SK-N-SH (cell line): ENCODE measurements at regions not wholly inside any gene's neighbourhood (a gene's known extent, or its start where the extent isn't known, plus 50 kb on each side); places are given as distances from the start of the nearest gene placed in this dataset.

Experiments used
- CTCF ChIA-PET: fragments of 300-600, 350-600 bp; formaldehyde crosslinking; extraction: SDS; loops from one replicate; lab custom pipeline; 2021; lab: Yijun Ruan, JAX
- POLR2A ChIA-PET: fragments of 350-600 bp; sonication (Branson Sonifier 250); formaldehyde crosslinking; extraction: SDS; loops from one replicate; lab custom pipeline; 2020; ENCODE audit warnings: antibody characterized with exemption, inconsistent platforms; lab: Yijun Ruan, JAX
- DNase-seq: peaks from one replicate; pipeline ENCODE4 v3.0.0; 2012
- H2AFZ ChIP-seq: fragments of 200-600 bp; sonication (generic); 2 replicates; pipeline ENCODE4 v1.8.1; 2016; ENCODE audit warnings: antibody characterized with exemption, mild to moderate bottlenecking, low read depth
- H3F3A ChIP-seq: fragments of 200-600 bp; sonication (generic); replicated peaks from 2 replicates; pipeline ENCODE3; 2016; ENCODE audit warnings: antibody characterized with exemption, mild to moderate bottlenecking; ENCODE audit not compliant: insufficient read depth
- H3K27ac ChIP-seq, 2 experiments: fragments of 200-500 bp in 1 of 2; fragments of 200-600 bp in 1 of 2; sonication (Bioruptor generic) in 1 of 2; sonication (generic), shearing (Covaris generic) in 1 of 2; 2 replicates each; pipeline versions ENCODE4 v1.5.1 to v1.6.1; 2014 to 2016; ENCODE audit warnings: low read depth in 2 of 2, inconsistent platforms in 1 of 2, low read length in 1 of 2, mild to moderate bottlenecking in 1 of 2, mixed read lengths in 1 of 2
- H3K27me3 ChIP-seq: fragments of 200-600 bp; sonication (generic), shearing (Covaris generic); 2 replicates; pipeline ENCODE4 v1.6.1; 2016; ENCODE audit warnings: mixed run types; ENCODE audit not compliant: insufficient read depth
- H3K36me3 ChIP-seq, 2 experiments: fragments of 200-500 bp in 1 of 2; fragments of 200-600 bp in 1 of 2; sonication (Bioruptor generic) in 1 of 2; sonication (generic) in 1 of 2; replicated peaks in 1 of 2; 2 replicates each; pipeline versions ENCODE3 to v1.5.1; 2014 to 2016; ENCODE audit warnings: low read length in 1 of 2, mild to moderate bottlenecking in 1 of 2; ENCODE audit not compliant: insufficient read depth in 2 of 2, control insufficient read depth in 1 of 2
- H3K4me1 ChIP-seq, 2 experiments: fragments of 200-500 bp in 1 of 2; fragments of 200-600 bp in 1 of 2; sonication (Bioruptor generic) in 1 of 2; sonication (generic), shearing (Covaris generic) in 1 of 2; 2 replicates each; pipeline versions ENCODE4 v1.5.1 to v1.6.1; 2014 to 2016; ENCODE audit warnings: low read depth in 1 of 2, low read length in 1 of 2, mixed run types in 1 of 2; ENCODE audit not compliant: insufficient read depth in 2 of 2, control insufficient read depth in 1 of 2
- H3K4me2 ChIP-seq: fragments of 200-600 bp; sonication (generic), shearing (Covaris generic); 2 replicates; pipeline ENCODE4 v1.6.1; 2017; ENCODE audit warnings: mixed run types
- H3K4me3 ChIP-seq, 2 experiments: fragments of 200-500 bp in 1 of 2; fragments of 200-600 bp in 1 of 2; sonication (Bioruptor generic) in 1 of 2; sonication (generic), shearing (Covaris generic) in 1 of 2; 2 replicates each; pipeline versions ENCODE4 v1.5.1 to v1.8.1; 2014 to 2016; ENCODE audit warnings: low read depth in 2 of 2, inconsistent platforms in 1 of 2, low read length in 1 of 2, mild to moderate bottlenecking in 1 of 2, mixed read lengths in 1 of 2, moderate library complexity in 1 of 2
- H3K79me2 ChIP-seq: fragments of 200-600 bp; sonication (generic); 2 replicates; pipeline ENCODE4 v1.8.1; 2017; ENCODE audit warnings: mild to moderate bottlenecking; ENCODE audit not compliant: insufficient read depth
- H3K9ac ChIP-seq: fragments of 200-600 bp; sonication (generic); 2 replicates; pipeline ENCODE4 v1.6.1; 2017; ENCODE audit warnings: mixed run types
- H3K9me2 ChIP-seq: fragments of 200-600 bp; sonication (generic); 2 replicates; pipeline ENCODE4 v1.6.1; 2017; ENCODE audit warnings: mixed run types
- H3K9me3 ChIP-seq: fragments of 200-600 bp; sonication (generic); 2 replicates; pipeline ENCODE4 v1.6.1; 2017; ENCODE audit warnings: mixed run types, mild to moderate bottlenecking, moderate library complexity
- H4K20me1 ChIP-seq: fragments of 200-600 bp; sonication (generic); 2 replicates; pipeline ENCODE4 v1.6.1; 2017; ENCODE audit warnings: mild to moderate bottlenecking, mixed run types; ENCODE audit not compliant: insufficient read depth
- CTCF ChIP-seq: fragments of 200-600 bp; sonication (generic); IDR thresholded peaks from 2 replicates; pipeline ENCODE4 v1.6.1; 2017; ENCODE audit warnings: antibody characterized with exemption, mild to moderate bottlenecking, moderate library complexity
- ELF1 ChIP-seq: IDR thresholded peaks from 2 replicates; pipeline ENCODE4 v1.4.0; 2012
- EP300 ChIP-seq, 2 experiments: IDR thresholded peaks; 2 replicates each; pipeline versions ENCODE4 v1.4.0 to v1.6.1; 2012; ENCODE audit warnings: borderline replicate concordance in 1 of 2, low read depth in 1 of 2, low read length in 1 of 2
- EZH2phosphoT487 ChIP-seq: fragments of 200-600 bp; sonication (generic); IDR thresholded peaks from 2 replicates; pipeline ENCODE4 v1.6.1; 2017; ENCODE audit warnings: low read depth, mixed run types, mild to moderate bottlenecking, antibody characterized with exemption, moderate library complexity, borderline replicate concordance
- FOSL2 ChIP-seq: IDR thresholded peaks from 2 replicates; pipeline ENCODE4 v1.4.0; 2012; ENCODE audit warnings: low read depth, mild to moderate bottlenecking, moderate library complexity, borderline replicate concordance
- GABPA ChIP-seq: IDR thresholded peaks from 2 replicates; pipeline ENCODE4 v1.4.0; 2012; ENCODE audit warnings: low read depth, mild to moderate bottlenecking
- MAX ChIP-seq: IDR thresholded peaks from 2 replicates; pipeline ENCODE4 v1.4.0; 2012; ENCODE audit warnings: low read depth
- MXI1 ChIP-seq: IDR thresholded peaks from 2 replicates; pipeline ENCODE4 v1.6.1; 2012; ENCODE audit warnings: mild to moderate bottlenecking, low read depth, low read length, improper control_type of control experiment
- NFIC ChIP-seq: IDR thresholded peaks from 2 replicates; pipeline ENCODE4 v1.4.0; 2012; ENCODE audit warnings: borderline replicate concordance
- PBX3 ChIP-seq: IDR thresholded peaks from 2 replicates; pipeline ENCODE4; 2012
- RAD21 ChIP-seq: IDR thresholded peaks from 2 replicates; pipeline ENCODE4 v1.6.1; 2012; ENCODE audit warnings: mild to moderate bottlenecking, low read length
- RCOR1 ChIP-seq: fragments of 150-350 bp; IDR thresholded peaks from 2 replicates; pipeline ENCODE4 v1.6.1; 2017; ENCODE audit warnings: antibody characterized with exemption, low read length
- REST ChIP-seq: IDR thresholded peaks from 2 replicates; pipeline ENCODE4 v1.6.1; 2012; ENCODE audit warnings: mild to moderate bottlenecking, low read depth, low read length, moderate library complexity
- RXRA ChIP-seq: IDR thresholded peaks from 2 replicates; pipeline ENCODE4 v1.4.0; 2012; ENCODE audit warnings: low read depth, mild to moderate bottlenecking, borderline replicate concordance
- SIN3A ChIP-seq: IDR thresholded peaks from 2 replicates; pipeline ENCODE4 v1.6.1; 2012; ENCODE audit warnings: low read depth, mild to moderate bottlenecking, low read length, moderate library complexity, borderline replicate concordance
- SMC3 ChIP-seq: IDR thresholded peaks from 2 replicates; pipeline ENCODE4 v1.6.1; 2012; ENCODE audit warnings: low read depth, low read length, improper control_type of control experiment
- TAF1 ChIP-seq: IDR thresholded peaks from 2 replicates; pipeline ENCODE4 v1.6.1; 2012; ENCODE audit warnings: low read depth, mild to moderate bottlenecking, low read length, moderate library complexity, borderline replicate concordance
- TCF12 ChIP-seq: IDR thresholded peaks from 2 replicates; pipeline ENCODE4 v1.4.0; 2012
- TEAD4 ChIP-seq: IDR thresholded peaks from 2 replicates; pipeline ENCODE4 v1.4.0; 2012; ENCODE audit warnings: mild to moderate bottlenecking, borderline replicate concordance; ENCODE audit not compliant: insufficient read depth
- USF2 ChIP-seq: fragments of 150-350 bp; IDR thresholded peaks from 2 replicates; pipeline ENCODE4 v1.6.1; 2017; ENCODE audit warnings: antibody characterized with exemption, low read length, low read depth, borderline replicate concordance
- WGBS: methylation state at CpG from one replicate; pipeline ENCODE4 v1.1.6; 2017; ENCODE audit warnings: low lambda C conversion rate; 5-methylcytosine and 5-hydroxymethylcytosine counted together

GRCh38 chr22:48250937-48251530, 1488.6 kb downstream of the TBC1D22A start:
- H3K9ac ChIP-seq = no peak overlapping the region
- 6% methylated on average over 5 of the region's 5 CpGs for WGBS
- DNase-seq = no peak
- no peaks in the 10 kb centered on the region for H3F3A ChIP-seq
- H2AFZ ChIP-seq = no peak overlapping the region
- TF ChIP-seq REST (no peak), TEAD4 (no peak), PBX3 (no peak), NFIC (no peak), TAF1 (no peak), TCF12 (no peak), SIN3A (no peak), CTCF (no peak), GABPA (no peak), USF2 (no peak), RAD21 (no peak), RCOR1 (no peak), EZH2phosphoT487 (no peak), EP300 (IDR thresholded peaks at IDR 0.05; ENCODE audit: borderline replicate concordance in 1 of 2, low read depth in 1 of 2, low read length in 1 of 2) (no peak), MAX (no peak), RXRA (no peak), SMC3 (no peak), FOSL2 (no peak), MXI1 (no peak), ELF1 (no peak)
- TF ChIP-seq, all 33 proteins: peak for 0
- Histone ChIP-seq H3K9me2 (no peaks in the 10 kb centered on the region), H3K4me3 (no peak overlapping the region), H3K4me2 (no peak overlapping the region), H4K20me1 (no peaks in the 10 kb centered on the region), H3K4me1 (no peaks in the 10 kb centered on the region), H3K79me2 (no peaks in the 10 kb centered on the region), H3K9me3 (no peaks in the 10 kb centered on the region), H3K27ac (no peak overlapping the region), H3K27me3 (peaks cover 18% of the 10 kb centered on the region; the same call in 1 of the 2 replicates), H3K36me3 (no peaks in the 10 kb centered on the region)
- ChIA-PET CTCF (no interaction called here), POLR2A (no interaction called here)
